HUES48 (cell line): ENCODE measurements at regions not wholly inside any gene's neighbourhood (a gene's known extent, or its start where the extent isn't known, plus 50 kb on each side); places are given as distances from the start of the nearest gene placed in this dataset.

ENCODE experiments used
- H3K27ac ChIP-seq: one replicate; pipeline ENCODE4 v1.7.0; 2013; ENCODE audit warnings: low read depth, low read length, inconsistent platforms
- H3K27me3 ChIP-seq: 2 replicates; pipeline ENCODE4 v1.6.1; 2013; ENCODE audit warnings: mild to moderate bottlenecking, low read length; ENCODE audit not compliant: control insufficient read depth, insufficient read depth
- H3K36me3 ChIP-seq: 2 replicates; pipeline ENCODE4 v1.6.1; 2013; ENCODE audit warnings: low read length; ENCODE audit not compliant: control insufficient read depth, insufficient read depth
- H3K4me1 ChIP-seq: 2 replicates; pipeline ENCODE4 v1.6.1; 2013; ENCODE audit warnings: mild to moderate bottlenecking, low read length; ENCODE audit not compliant: control insufficient read depth, insufficient read depth
- H3K4me3 ChIP-seq: 2 replicates; pipeline ENCODE4 v1.5.1; 2013; ENCODE audit warnings: mild to moderate bottlenecking, low read depth, low read length
- H3K9ac ChIP-seq: 2 replicates; pipeline ENCODE4 v1.6.1; 2013; ENCODE audit warnings: mild to moderate bottlenecking, low read depth, low read length, moderate library complexity
- H3K9me3 ChIP-seq: 2 replicates; pipeline ENCODE4 v1.6.1; 2013; ENCODE audit warnings: low read length; ENCODE audit not compliant: control insufficient read depth, insufficient read depth

GRCh38 chr10:105986912-105987635, 1177.4 kb downstream of the SORCS1 start:
- Histone ChIP-seq H3K27me3 (no peaks in the 10 kb centered on the region), H3K27ac (no peak overlapping the region), H3K9ac (no peak overlapping the region), H3K4me1 (no peaks in the 10 kb centered on the region), H3K4me3 (no peak overlapping the region), H3K9me3 (no peaks in the 10 kb centered on the region), H3K36me3 (no peaks in the 10 kb centered on the region)

- Histone ChIP-seq H3K27ac (no peak overlapping the region), H3K36me3 (no peaks in the 10 kb centered on the region), H3K4me3 (no peak overlapping the region), H3K9me3 (no peaks in the 10 kb centered on the region), H3K27me3 (no peaks in the 10 kb centered on the region), H3K9ac (no peak overlapping the region), H3K4me1 (no peaks in the 10 kb centered on the region)
Observed at GRCh38 chr10:105986486-105986885, 1178.0 kb downstream of the SORCS1 start.

GRCh38 chr10:105982735-105983134, 1181.8 kb downstream of the SORCS1 start:
- H3K27me3 ChIP-seq, result no peaks in the 10 kb centered on the region
- no peak overlapping the region for H3K4me3 ChIP-seq
- no peaks in the 10 kb centered on the region for H3K36me3 ChIP-seq
- no peaks in the 10 kb centered on the region for H3K9me3 ChIP-seq
- no peak overlapping the region for H3K27ac ChIP-seq
- H3K4me1 ChIP-seq, result no peaks in the 10 kb centered on the region
- H3K9ac ChIP-seq, result no peak overlapping the region

- H3K9me3 ChIP-seq, result no peaks in the 10 kb centered on the region
- H3K9ac ChIP-seq, result no peak overlapping the region
- no peaks in the 10 kb centered on the region for H3K36me3 ChIP-seq
- H3K27ac ChIP-seq, result no peak overlapping the region
- no peaks in the 10 kb centered on the region for H3K4me1 ChIP-seq
- H3K4me3 ChIP-seq, result no peak overlapping the region
- no peaks in the 10 kb centered on the region for H3K27me3 ChIP-seq
Observed at GRCh38 chr10:105981679-105982078, 1182.8 kb downstream of the SORCS1 start.

- Histone ChIP-seq H3K27ac (no peak overlapping the region), H3K36me3 (no peaks in the 10 kb centered on the region), H3K27me3 (no peaks in the 10 kb centered on the region), H3K4me3 (no peak overlapping the region), H3K4me1 (peaks cover 20% of the 10 kb centered on the region), H3K9me3 (no peaks in the 10 kb centered on the region), H3K9ac (no peak overlapping the region)
Observed at GRCh38 chr10:105974803-105975456, 1189.6 kb downstream of the SORCS1 start.

- no peak overlapping the region for H3K27ac ChIP-seq
- no peaks in the 10 kb centered on the region for H3K27me3 ChIP-seq
- H3K9ac ChIP-seq, result no peak overlapping the region
- no peaks in the 10 kb centered on the region for H3K9me3 ChIP-seq
- H3K4me1 ChIP-seq, result peaks cover 20% of the 10 kb centered on the region
- H3K36me3 ChIP-seq, result no peaks in the 10 kb centered on the region
- no peak overlapping the region for H3K4me3 ChIP-seq
Observed at GRCh38 chr10:105973902-105974301, 1190.6 kb downstream of the SORCS1 start.

GRCh38 chr10:105973360-105973759, 1191.1 kb downstream of the SORCS1 start:
- no peaks in the 10 kb centered on the region for H3K36me3 ChIP-seq
- H3K27ac ChIP-seq, result no peak overlapping the region
- H3K9ac ChIP-seq, result no peak overlapping the region
- no peaks in the 10 kb centered on the region for H3K9me3 ChIP-seq
- H3K4me1 ChIP-seq, result peaks cover 20% of the 10 kb centered on the region
- no peak overlapping the region for H3K4me3 ChIP-seq
- H3K27me3 ChIP-seq, result no peaks in the 10 kb centered on the region

- Histone ChIP-seq H3K9me3 (no peaks in the 10 kb centered on the region), H3K9ac (no peak overlapping the region), H3K4me3 (no peak overlapping the region), H3K4me1 (peaks cover 20% of the 10 kb centered on the region), H3K36me3 (no peaks in the 10 kb centered on the region), H3K27ac (no peak overlapping the region), H3K27me3 (no peaks in the 10 kb centered on the region)
Observed at GRCh38 chr10:105971460-105971859, 1193.0 kb downstream of the SORCS1 start.

GRCh38 chr10:105969884-105970377, 1194.6 kb downstream of the SORCS1 start:
- Histone ChIP-seq H3K4me1 (peaks cover 20% of the 10 kb centered on the region), H3K27ac (no peak overlapping the region), H3K9me3 (no peaks in the 10 kb centered on the region), H3K36me3 (no peaks in the 10 kb centered on the region), H3K27me3 (no peaks in the 10 kb centered on the region), H3K4me3 (no peak overlapping the region), H3K9ac (no peak overlapping the region)

- H3K27ac ChIP-seq, result no peak overlapping the region
- peaks cover 11% of the 10 kb centered on the region for H3K4me1 ChIP-seq
- no peak overlapping the region for H3K9ac ChIP-seq
- no peaks in the 10 kb centered on the region for H3K36me3 ChIP-seq
- H3K9me3 ChIP-seq, result no peaks in the 10 kb centered on the region
- H3K27me3 ChIP-seq, result no peaks in the 10 kb centered on the region
- no peak overlapping the region for H3K4me3 ChIP-seq
Observed at GRCh38 chr10:105968666-105969065, 1195.8 kb downstream of the SORCS1 start.

- H3K27me3 ChIP-seq, result no peaks in the 10 kb centered on the region
- H3K36me3 ChIP-seq, result no peaks in the 10 kb centered on the region
- no peak overlapping the region for H3K27ac ChIP-seq
- no peaks in the 10 kb centered on the region for H3K4me1 ChIP-seq
- no peak overlapping the region for H3K4me3 ChIP-seq
- no peak overlapping the region for H3K9ac ChIP-seq
- H3K9me3 ChIP-seq, result no peaks in the 10 kb centered on the region
Observed at GRCh38 chr10:105967256-105967655, 1197.2 kb downstream of the SORCS1 start.
